Activated T-helper 9 cell treated with anti-CD3 and anti-CD28 coated beads, Interleukin-2, amount 50 U/mL, for 16 hours (primary cell): ENCODE measurements at regions not wholly inside any gene's neighbourhood (a gene's known extent, or its start where the extent isn't known, plus 50 kb on each side); places are given as distances from the start of the nearest gene placed in this dataset.
A peak's percentile ranks its signal among the peaks of the same experiment; 100 is the strongest.
"Not testable (repeated sequence)": the region's sequence is repeated elsewhere in the genome, so short reads cannot be mapped to it uniquely, and the experiment has no call there.

Source experiments
- DNase-seq: peaks from one replicate; pipeline ENCODE4 v3.0.0-alpha.2; 2020; ENCODE audit warnings: low read depth

DNA sequence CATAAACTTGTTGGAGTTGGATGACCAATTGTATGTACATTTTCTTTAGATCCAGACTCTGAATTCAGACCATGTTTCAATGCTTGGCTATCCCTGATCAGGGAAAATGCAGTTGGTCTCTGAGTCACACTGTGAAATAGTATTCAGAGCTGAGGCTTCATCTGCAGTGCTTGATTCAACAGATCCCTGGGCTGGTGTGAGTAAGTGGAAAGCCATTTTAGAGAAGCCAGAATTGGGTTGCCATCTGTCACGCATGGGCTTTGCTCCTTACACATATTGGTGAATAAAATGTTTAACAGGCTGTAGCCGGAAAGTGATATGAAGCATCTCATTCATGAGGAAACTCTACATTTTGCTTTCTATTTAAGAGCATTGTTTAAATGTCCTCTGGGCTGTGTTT, 50.0 kb upstream of the ACYP2 start:
- DNase-seq: no peak

- DNase-seq: no peak
Measured at GRCh38 chr2:54063967-54064535, 51.4 kb upstream of the ACYP2 start.

DNA sequence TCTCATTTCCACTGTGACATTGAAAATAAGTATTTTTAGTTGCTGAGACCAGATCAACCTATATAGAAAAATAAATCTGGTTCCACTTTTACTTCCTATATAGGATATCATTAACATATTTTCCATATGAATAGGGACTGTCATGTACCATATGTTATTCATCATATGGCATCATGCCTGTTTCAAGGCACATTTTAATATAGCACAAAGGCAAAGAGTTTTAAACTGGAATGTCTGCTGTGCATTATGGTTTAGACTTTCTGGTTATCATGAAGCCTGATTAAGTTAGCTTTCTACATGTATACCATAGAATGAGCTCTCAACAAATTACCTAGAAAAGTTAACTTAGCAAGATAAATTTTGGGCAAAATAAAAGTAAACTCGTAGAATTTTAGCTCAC, 53.0 kb upstream of the ACYP2 start:
- no peak for DNase-seq

GRCh38 chr2:54061272-54061671, 54.1 kb upstream of the ACYP2 start:
- no peak for DNase-seq

DNA sequence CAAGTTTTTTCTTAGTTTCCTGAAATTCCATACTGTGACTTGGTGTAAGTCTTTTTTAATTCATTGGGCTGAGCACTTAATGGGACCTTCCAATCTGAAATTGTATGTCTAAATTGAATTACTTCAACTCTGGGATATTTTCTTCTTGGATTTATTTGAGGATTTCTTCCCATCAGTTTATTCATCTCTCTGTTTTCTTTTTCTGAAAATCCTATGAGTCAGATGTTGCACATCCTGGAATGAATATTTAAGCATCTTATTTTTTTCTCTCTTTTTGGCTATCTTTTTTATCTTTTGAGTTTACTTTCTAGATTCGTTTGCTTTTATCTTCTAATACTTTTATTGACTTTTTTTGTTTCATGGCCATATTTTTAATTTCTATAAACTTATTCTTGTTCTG, 55.4 kb upstream of the ACYP2 start:
- no peak for DNase-seq

DNA sequence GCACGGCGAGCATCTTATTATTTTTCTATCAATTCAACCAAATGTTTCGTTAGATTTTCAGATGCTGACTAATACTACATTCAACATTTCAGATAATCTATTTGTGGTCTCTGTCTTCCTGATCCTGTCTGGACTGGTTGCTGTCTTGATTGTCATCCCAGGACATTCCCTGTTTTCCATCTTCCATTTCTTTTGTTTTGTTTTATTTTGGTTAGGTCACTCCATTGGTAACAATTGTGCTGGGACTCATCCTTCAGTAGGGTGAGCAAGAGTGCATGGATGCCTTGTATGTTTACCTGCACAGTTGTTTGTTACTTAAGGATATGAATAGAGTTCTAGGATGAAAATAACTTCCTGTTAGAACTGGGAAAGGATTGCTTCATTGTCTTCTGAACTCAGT, 55.9 kb upstream of the ACYP2 start:
- no peak for DNase-seq

GRCh38 chr2:54058449-54058848, 57.0 kb upstream of the ACYP2 start:
- DNase-seq: no peak

GRCh38 chr2:54054774-54055173, 60.6 kb upstream of the ACYP2 start:
- DNase-seq: no peak

- DNase-seq: no peak
Measured at GRCh38 chr2:54054271-54054670, 61.1 kb upstream of the ACYP2 start.

DNA sequence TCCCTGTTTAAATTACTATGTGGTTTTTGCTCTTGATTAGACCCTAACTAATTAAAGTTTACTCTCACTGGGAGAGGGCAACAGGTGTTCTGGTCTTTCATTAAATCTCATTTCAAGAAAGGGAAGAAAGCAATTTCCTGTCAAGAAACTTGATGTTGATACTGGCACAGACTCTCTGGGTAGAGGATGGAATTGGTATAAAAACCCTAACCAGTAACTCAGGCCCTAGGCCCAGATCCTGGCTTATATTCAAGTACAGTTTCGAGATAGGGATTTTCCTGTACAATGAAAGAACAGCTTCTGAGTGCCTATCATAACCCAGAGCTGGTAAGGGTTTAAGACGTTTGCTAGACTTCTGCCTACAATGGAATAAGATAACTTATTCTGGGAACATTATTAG, 61.6 kb upstream of the ACYP2 start:
- no peak for DNase-seq

DNA sequence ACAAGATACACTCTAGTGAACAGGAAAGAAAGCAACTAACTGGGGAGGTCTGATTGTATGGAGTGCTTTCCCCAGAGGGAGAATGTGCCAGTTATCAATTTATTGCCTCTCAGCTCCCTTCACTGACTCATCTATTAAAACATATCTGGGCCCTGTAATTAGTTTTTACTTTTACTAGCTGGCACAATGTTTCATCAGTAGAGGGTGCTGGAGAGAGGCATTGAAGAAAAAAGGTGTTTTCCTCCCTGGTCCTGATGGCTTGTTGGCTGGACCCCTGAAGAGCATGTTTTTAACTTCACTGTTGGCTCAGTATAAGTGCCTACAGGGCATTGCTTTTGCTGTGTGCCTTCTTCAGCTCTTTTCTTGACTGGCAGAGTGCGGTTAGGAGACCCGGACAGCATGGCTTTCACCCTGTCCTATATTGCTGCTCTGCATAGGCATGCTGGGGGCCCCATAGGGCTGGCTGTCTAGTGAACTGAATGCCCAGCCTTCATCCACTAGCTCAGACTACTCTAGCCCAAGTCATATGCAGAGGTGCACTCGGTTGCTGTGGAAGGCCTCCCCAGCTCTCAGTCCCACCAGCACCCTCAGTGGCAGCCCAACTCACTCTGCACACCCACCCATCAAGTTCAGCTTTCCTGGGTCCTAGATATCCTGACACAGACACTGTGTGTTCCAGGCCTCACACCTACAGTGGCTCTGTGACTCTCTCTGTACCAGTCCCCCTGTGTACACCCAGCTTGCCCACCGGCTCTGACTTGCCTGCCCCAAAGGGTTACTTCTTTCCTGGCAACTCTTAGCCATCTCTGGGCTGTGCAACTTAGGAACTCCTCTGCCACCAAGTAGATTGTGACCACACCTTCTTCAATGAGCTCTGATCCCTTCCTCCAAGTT, 62.3 kb upstream of the ACYP2 start:
- no peak for DNase-seq

GRCh38 chr2:54050445-54050844, 65.0 kb upstream of the ACYP2 start:
- no peak for DNase-seq

- DNase-seq: no peak
Measured at GRCh38 chr2:54049365-54049764, 66.0 kb upstream of the ACYP2 start.

DNA sequence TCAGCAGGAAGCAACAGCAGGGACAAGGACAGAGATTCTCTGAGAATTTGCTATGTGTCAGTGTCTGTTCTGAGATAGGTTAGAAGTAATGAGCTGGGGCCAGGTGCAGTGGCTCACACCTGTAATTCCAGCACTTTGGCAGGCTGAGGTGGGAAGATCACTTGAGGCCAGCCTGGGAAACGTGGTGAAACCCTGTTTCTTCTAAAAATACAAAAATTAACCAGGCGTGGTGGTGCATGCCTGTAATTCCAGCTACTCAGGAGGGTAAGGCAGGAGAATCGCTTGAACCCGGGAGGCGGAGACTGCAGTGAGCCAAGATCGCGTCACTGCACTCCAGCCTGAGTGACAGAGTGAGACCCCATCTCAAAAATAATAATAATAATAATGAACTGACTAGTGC, 66.5 kb upstream of the ACYP2 start:
- not testable (repeated sequence) for DNase-seq

DNA sequence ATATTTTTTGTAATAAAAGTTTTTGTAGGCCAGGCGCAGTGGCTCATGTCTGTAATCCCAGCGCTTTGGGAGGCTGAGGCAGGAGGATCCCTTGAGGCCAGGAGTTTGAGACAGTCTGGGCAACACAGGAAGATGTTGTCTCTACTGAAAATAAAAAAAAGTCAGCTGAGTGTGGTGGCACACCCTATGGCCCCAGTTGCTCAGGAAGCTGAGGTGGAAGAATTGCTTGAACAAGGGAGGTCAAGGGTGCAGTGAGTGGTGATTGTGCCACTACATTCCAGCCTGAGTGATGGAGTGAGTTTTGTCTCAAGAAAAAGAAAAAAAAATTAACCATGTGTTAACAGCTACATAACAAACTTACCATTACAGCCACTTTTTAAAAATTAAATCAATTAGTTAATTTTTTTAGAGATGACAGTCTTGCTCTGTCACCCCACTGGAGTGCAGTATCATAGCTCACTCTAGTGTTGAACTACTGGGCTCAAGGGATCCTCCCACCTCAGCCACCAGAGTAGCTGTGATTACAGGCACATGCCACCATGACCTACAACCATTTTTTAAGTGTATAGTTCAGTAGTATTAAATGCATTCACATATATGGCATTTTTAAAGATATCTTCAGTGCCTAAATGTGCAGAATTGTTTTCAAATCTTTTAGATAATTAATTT, 67.2 kb upstream of the ACYP2 start:
- no peak for DNase-seq

DNA sequence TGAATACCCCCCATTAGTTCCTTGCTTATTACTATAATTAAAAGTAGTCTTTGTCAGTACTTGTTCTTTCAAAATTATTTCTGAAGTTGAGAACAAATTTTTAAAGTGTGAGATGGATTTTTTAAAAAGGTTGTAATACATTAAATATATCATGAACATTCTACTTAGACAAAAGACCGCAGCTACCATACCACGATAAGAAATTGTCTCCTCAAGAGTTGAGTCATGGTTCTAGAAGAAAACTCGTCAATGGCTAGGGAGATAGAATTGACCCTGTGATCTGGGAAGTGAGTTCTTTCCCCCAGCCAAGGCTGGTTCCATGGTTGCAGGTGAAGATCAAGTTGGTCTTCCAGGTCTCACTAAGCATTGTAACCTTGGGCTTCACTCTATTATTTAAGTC, 67.8 kb upstream of the ACYP2 start:
- no peak for DNase-seq

GRCh38 chr2:54047091-54047490, 68.3 kb upstream of the ACYP2 start:
- DNase-seq: no peak

DNA sequence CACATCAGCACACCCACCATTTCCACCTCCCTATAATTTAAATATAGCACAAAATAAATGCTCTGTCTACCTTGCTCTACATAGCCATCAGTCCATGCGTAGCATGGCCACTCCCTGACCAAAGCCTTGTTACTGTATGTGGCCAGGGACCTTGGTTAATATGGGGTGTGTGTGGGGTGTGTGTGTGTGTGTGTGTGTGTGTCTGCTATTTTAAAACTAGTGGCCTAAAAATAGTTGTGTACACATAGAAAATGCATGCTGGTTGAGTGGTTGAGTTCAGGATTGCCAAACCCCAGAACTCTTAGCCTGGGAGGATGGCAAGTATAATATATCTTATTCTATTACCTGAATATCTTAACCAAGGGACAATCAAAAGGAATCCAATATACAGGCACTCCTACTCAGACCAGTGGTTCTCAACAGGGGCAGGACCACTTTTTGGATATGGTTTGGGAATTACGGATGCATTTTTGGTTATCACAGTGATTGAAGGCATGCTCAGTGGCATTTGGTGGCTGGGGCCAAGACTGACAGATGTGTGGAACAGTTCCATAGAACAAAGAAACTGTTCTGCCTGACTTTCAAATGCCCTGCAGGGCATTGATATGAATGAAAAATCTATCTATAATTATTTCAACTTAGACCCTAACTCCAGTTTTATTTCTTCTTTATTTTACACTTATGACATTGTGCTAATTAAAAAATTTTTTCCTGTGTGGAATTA, 72.3 kb upstream of the PSME4 start:
- no peak for DNase-seq

GRCh38 chr2:54042341-54042740, 71.5 kb upstream of the PSME4 start:
- no peak for DNase-seq

DNA sequence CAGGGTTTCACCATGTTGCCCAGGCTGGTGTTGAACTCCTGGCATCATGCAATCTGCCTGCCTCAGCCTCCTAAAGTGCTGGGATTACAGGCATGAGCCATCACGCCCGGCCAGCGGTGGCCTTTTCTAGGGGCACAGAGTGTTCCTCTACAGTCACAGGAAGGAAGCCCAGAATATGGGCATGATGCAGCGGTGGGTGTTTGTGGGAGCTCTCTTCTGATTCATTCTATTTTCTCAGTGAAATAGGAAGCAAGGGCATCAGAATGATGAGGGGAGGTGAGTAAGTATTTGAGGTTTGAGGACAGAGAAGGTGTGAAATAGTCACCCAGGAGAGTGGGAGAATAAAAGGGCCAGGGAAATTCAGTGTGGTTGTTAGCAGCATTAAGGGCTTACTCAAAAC, 70.3 kb upstream of the PSME4 start:
- DNase-seq: peak; percentile 46

DNA sequence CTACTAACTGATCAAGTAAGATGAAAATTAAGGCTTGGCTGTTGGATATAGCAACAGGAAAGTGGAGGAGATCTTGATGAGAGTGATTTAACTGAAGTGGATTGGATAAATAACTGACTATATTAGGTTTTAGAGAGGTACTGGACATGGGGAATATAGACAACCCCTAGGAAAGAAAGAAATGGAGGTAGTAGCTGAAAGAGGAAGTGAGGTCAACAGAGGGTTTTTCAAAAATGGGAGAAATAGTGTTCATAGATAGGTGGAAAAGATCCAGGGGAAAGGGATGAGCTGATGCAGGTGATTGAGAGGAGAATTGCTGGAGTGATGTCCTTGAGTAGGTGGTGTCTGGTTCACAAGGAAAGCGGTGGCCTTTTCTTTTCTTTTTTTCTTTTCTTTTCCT, 69.9 kb upstream of the PSME4 start:
- no peak for DNase-seq

- no peak for DNase-seq
Measured at GRCh38 chr2:54040250-54040649, 69.5 kb upstream of the PSME4 start.

- no peak for DNase-seq
Measured at GRCh38 chr2:54038835-54039234, 68.0 kb upstream of the PSME4 start.
